K562 (cell line): ENCODE measurements at regions not wholly inside any gene's neighbourhood (a gene's known extent, or its start where the extent isn't known, plus 50 kb on each side); places are given as distances from the start of the nearest gene placed in this dataset.

Source experiments
- ATAC-seq: fragments of 200-7000 bp; cut with Tn5 transposase; 3 replicates; pipeline ENCODE4 v1.9.1; 2020; ENCODE audit warnings: moderate library complexity
- BruUV-seq: library from RNA; stranded (reverse); fragments of 400-500 nt; replicated peaks from 2 replicates; lab custom pipeline; 2021; lab: Mats Ljungman, UMichigan
- CTCF ChIA-PET: fragments of 300-600 bp; formaldehyde crosslinking; extraction: SDS; loops from one replicate; lab custom pipeline; 2021; ENCODE audit warnings: low intra/inter-chr PET ratio; lab: Yijun Ruan, JAX
- POLR2A ChIA-PET: fragments of 300-600, 350-650 bp; sonication (Branson Sonifier 250); formaldehyde crosslinking; extraction: SDS; loops from one replicate; lab custom pipeline; 2021; ENCODE audit warnings: antibody characterized with exemption, inconsistent platforms; lab: Yijun Ruan, JAX
- DNase-seq, 4 experiments: peaks; one replicate each; pipeline versions ENCODE4 v3.0.0 to v3.0.0-alpha.2; 2011 to 2018; ENCODE audit warnings: low spot score in 3 of 4, mixed read lengths in 3 of 4; ENCODE audit errors: extremely low read depth in 1 of 4
- FAIRE-seq: peaks from 2 replicates; lab custom pipeline; 2011; peaks lifted over from hg19 to GRCh38; lab: Jason Lieb, UNC
- H2AFZ ChIP-seq: 2 replicates; pipeline ENCODE4 v1.6.0; 2011; ENCODE audit warnings: low read depth, low read length, control low read depth, inconsistent platforms
- H3K27ac ChIP-seq: fragments of 200-600 bp; 3 replicates; pipeline ENCODE4 v1.8.0; 2011; ENCODE audit warnings: low read depth, mild to moderate bottlenecking, control low read depth, inconsistent platforms, low read length, moderate library complexity, mixed read lengths; ENCODE audit errors: extremely low read depth
- H3K27me3 ChIP-seq, 2 experiments: fragments of 300-600 bp in 1 of 2; 2 replicates in 1 of 2; 3 replicates in 1 of 2; pipeline versions ENCODE4 v1.6.0 to v1.8.0; 2011; ENCODE audit warnings: inconsistent platforms in 2 of 2, low read length in 2 of 2, mild to moderate bottlenecking in 1 of 2, mixed read lengths in 1 of 2, moderate library complexity in 1 of 2; ENCODE audit not compliant: control insufficient read depth in 2 of 2, insufficient read depth in 2 of 2
- H3K36me3 ChIP-seq: fragments of 300-600 bp; 3 replicates; pipeline ENCODE4 v1.8.0; 2011; ENCODE audit warnings: mild to moderate bottlenecking, low read length, inconsistent platforms; ENCODE audit not compliant: control insufficient read depth, insufficient read depth
- H3K4me1 ChIP-seq, 2 experiments: fragments of 200-600 bp in 1 of 2; replicated peaks in 1 of 2; 2 replicates in 1 of 2; 3 replicates in 1 of 2; pipeline versions ENCODE4 v1.5.1 to v1.8.0; 2011; ENCODE audit warnings: inconsistent platforms in 2 of 2, low read length in 2 of 2, mild to moderate bottlenecking in 1 of 2, mixed read lengths in 1 of 2, moderate library complexity in 1 of 2; ENCODE audit not compliant: control insufficient read depth in 2 of 2, insufficient read depth in 2 of 2
- H3K4me2 ChIP-seq: 2 replicates; pipeline ENCODE4 v1.6.1; 2011; ENCODE audit warnings: low read length, control low read depth, inconsistent platforms, mixed read lengths; ENCODE audit not compliant: insufficient read depth
- H3K4me3 ChIP-seq: fragments of 200-600 bp; sonication (generic), shearing (Covaris generic); 2 replicates; pipeline ENCODE4 v1.5.1; 2016; ENCODE audit warnings: control low read depth, inconsistent platforms
- H3K79me2 ChIP-seq: fragments of 200-600 bp; 3 replicates; pipeline ENCODE4 v1.8.0; 2011; ENCODE audit warnings: low read length, inconsistent platforms; ENCODE audit not compliant: control insufficient read depth, insufficient read depth
- H3K9ac ChIP-seq, 2 experiments: 2 replicates each; pipeline versions ENCODE4 v1.6.0 to v1.6.1; 2011; ENCODE audit warnings: low read depth in 2 of 2, low read length in 2 of 2, control low read depth in 1 of 2, inconsistent platforms in 1 of 2, mild to moderate bottlenecking in 1 of 2, mixed read lengths in 1 of 2; ENCODE audit not compliant: insufficient read depth in 1 of 2
- H3K9me1 ChIP-seq: one replicate; pipeline ENCODE4 v1.6.0; 2011; ENCODE audit warnings: inconsistent platforms, mild to moderate bottlenecking, low read length, moderate library complexity; ENCODE audit not compliant: control insufficient read depth, insufficient read depth
- H3K9me3 ChIP-seq: replicated peaks from 2 replicates; pipeline ENCODE4 v1.5.1; 2011; ENCODE audit warnings: low read depth, low read length, inconsistent platforms; ENCODE audit not compliant: control insufficient read depth, insufficient read depth
- H4K20me1 ChIP-seq: replicated peaks from 2 replicates; pipeline ENCODE4 v1.6.1; 2011; ENCODE audit warnings: low read length, inconsistent platforms, mixed read lengths; ENCODE audit not compliant: control insufficient read depth, insufficient read depth
- ETS2 ChIP-seq: IDR thresholded peaks from 2 replicates; pipeline ENCODE4 v1.6.1; 2016; ENCODE audit warnings: borderline replicate concordance, missing genetic modification characterization, mild to moderate bottlenecking, moderate library complexity, missing compliant biosample characterization; ENCODE audit not compliant: poor library complexity, severe bottlenecking
- HDAC2 ChIP-seq: fragments of 450-650 bp; IDR thresholded peaks from 2 replicates; pipeline ENCODE4 v1.6.1; 2016; ENCODE audit warnings: mild to moderate bottlenecking
- HEY1 ChIP-seq: fragments of 250-450 bp; sonication (Bioruptor Pico); IDR thresholded peaks from 2 replicates; pipeline ENCODE4 v1.5.0; 2020; ENCODE audit warnings: mild to moderate bottlenecking, moderate library complexity, borderline replicate concordance
- NFIC ChIP-seq: fragments of 450-650 bp; IDR thresholded peaks from 2 replicates; pipeline ENCODE4 v1.6.1; 2017; ENCODE audit warnings: mild to moderate bottlenecking, inconsistent platforms
- TAF7 ChIP-seq: fragments of 450-650 bp; IDR thresholded peaks from 2 replicates; pipeline ENCODE4 v1.6.1; 2016; ENCODE audit warnings: missing genetic modification characterization, missing compliant biosample characterization
- TBP ChIP-seq: optimal IDR thresholded peaks from 2 replicates; pipeline ENCODE3; 2011; ENCODE audit warnings: low read depth, low read length, improper control_type of control experiment
- ZNF239 ChIP-seq: fragments of 250-450 bp; sonication (Bioruptor Pico); IDR thresholded peaks from 2 replicates; pipeline ENCODE4 v1.4.0; 2020; ENCODE audit warnings: mild to moderate bottlenecking
- ZNF551 ChIP-seq: fragments of 250-450 bp; sonication (Bioruptor Pico); IDR thresholded peaks from 2 replicates; pipeline ENCODE4 v1.5.0; 2021; ENCODE audit warnings: mild to moderate bottlenecking, moderate library complexity
- WGBS: fragments of 100-300 bp; shearing (Covaris generic); methylation state at CpG from one replicate; pipeline ENCODE4 v1.1.6; 2016; ENCODE audit warnings: low coverage, mixed read lengths; ENCODE audit not compliant: insufficient coverage; ENCODE audit errors: missing lambda C conversion rate; 5-methylcytosine and 5-hydroxymethylcytosine counted together
- in situ Hi-C: fragments of 300-500 bp; cut with MboI; formaldehyde crosslinking; loops from 4 replicates; pipeline ENCODE4 v1.15.0; 2018; ENCODE audit warnings: inconsistent platforms, mixed read lengths
- intact Hi-C: fragments of 100-400 bp; cut with micrococcal nuclease; formaldehyde crosslinking; loops from 2 replicates; pipeline ENCODE4 v1.14.2; 2022
- TF ChIP-seq, protein P1 (sequence below): sonication (generic); formaldehyde crosslinking; IDR thresholded peaks from 2 replicates; pipeline ENCODE4 v1.8.1; 2023; ENCODE audit warnings: mild to moderate bottlenecking, missing genetic modification reagents, moderate library complexity
- TF ChIP-seq, protein P2 (sequence below): fragments of 250-450 bp; sonication (Bioruptor Pico); IDR thresholded peaks from 2 replicates; pipeline ENCODE4 v1.8.0; 2022; ENCODE audit warnings: inconsistent platforms

GRCh38 chr5:57339521-57339920, 143.1 kb downstream of the ACTBL2 start:
- Histone ChIP-seq H3K9ac (no peak overlapping the region), H3K9me3 (no peaks in the 10 kb centered on the region), H3K4me1 (no peaks in the 10 kb centered on the region), H3K36me3 (no peaks in the 10 kb centered on the region), H3K4me3 (no peak overlapping the region), H3K9me1 (no peaks in the 10 kb centered on the region), H3K79me2 (no peaks in the 10 kb centered on the region), H3K4me2 (no peak overlapping the region), H3K27me3 (no peaks in the 10 kb centered on the region), H2AFZ (no peak overlapping the region), H3K27ac (no peak overlapping the region), H4K20me1 (no peaks in the 10 kb centered on the region)
- ATAC-seq (no peak), FAIRE-seq (no peak), DNase-seq (no peak)
- TF ChIP-seq ZNF551 (no peak), HEY1 (CRISPR knock-in tag) (no peak), TAF7 (tag) (no peak), TBP (no peak), ZNF239 (no peak), HDAC2 (no peak), NFIC (no peak), ETS2 (tag) (no peak)
- TF ChIP-seq, protein P1, sequence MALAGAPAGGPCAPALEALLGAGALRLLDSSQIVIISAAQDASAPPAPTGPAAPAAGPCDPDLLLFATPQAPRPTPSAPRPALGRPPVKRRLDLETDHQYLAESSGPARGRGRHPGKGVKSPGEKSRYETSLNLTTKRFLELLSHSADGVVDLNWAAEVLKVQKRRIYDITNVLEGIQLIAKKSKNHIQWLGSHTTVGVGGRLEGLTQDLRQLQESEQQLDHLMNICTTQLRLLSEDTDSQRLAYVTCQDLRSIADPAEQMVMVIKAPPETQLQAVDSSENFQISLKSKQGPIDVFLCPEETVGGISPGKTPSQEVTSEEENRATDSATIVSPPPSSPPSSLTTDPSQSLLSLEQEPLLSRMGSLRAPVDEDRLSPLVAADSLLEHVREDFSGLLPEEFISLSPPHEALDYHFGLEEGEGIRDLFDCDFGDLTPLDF (CRISPR knock-in tag), result no peak
- TF ChIP-seq, protein P2, sequence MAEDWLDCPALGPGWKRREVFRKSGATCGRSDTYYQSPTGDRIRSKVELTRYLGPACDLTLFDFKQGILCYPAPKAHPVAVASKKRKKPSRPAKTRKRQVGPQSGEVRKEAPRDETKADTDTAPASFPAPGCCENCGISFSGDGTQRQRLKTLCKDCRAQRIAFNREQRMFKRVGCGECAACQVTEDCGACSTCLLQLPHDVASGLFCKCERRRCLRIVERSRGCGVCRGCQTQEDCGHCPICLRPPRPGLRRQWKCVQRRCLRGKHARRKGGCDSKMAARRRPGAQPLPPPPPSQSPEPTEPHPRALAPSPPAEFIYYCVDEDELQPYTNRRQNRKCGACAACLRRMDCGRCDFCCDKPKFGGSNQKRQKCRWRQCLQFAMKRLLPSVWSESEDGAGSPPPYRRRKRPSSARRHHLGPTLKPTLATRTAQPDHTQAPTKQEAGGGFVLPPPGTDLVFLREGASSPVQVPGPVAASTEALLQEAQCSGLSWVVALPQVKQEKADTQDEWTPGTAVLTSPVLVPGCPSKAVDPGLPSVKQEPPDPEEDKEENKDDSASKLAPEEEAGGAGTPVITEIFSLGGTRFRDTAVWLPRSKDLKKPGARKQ (CRISPR knock-in tag), result no peak
- CTCF ChIA-PET, result no interaction called here
- intact Hi-C loops, result loop anchor here (5.0 kb wide), 2 partner anchors 42 to 158 kb away; no protein-coding TSS in a partner anchor
- BruUV-seq, result no TSS peak
- POLR2A ChIA-PET, result no interaction called here
- WGBS, result 0% methylated on average over 2 of the region's 2 CpGs
- in situ Hi-C loops, result no loop called here
